SK-N-SH treated with all-trans-retinoic acid at 6 μM for 48 hours (cell line): ENCODE measurements at regions not wholly inside any gene's neighbourhood (a gene's known extent, or its start where the extent isn't known, plus 50 kb on each side); places are given as distances from the start of the nearest gene placed in this dataset.

Source experiments
- BACH2 ChIP-seq: fragments of 250-450 bp; sonication (Bioruptor Pico); IDR thresholded peaks from 2 replicates; pipeline ENCODE4 v1.9.0; 2021; ENCODE audit warnings: mild to moderate bottlenecking, borderline replicate concordance
- ISL1 ChIP-seq: fragments of 250-450 bp; sonication (Bioruptor Pico); IDR thresholded peaks from 2 replicates; pipeline ENCODE4 v2.1.2; 2022; ENCODE audit warnings: mild to moderate bottlenecking, moderate library complexity
- PATZ1 ChIP-seq: fragments of 250-450 bp; sonication (Bioruptor Pico); IDR thresholded peaks from 2 replicates; pipeline ENCODE4 v1.8.0; 2020; ENCODE audit warnings: mild to moderate bottlenecking, moderate library complexity, borderline replicate concordance
- TSHZ2 ChIP-seq: fragments of 250-450 bp; sonication (Bioruptor Pico); IDR thresholded peaks from 2 replicates; pipeline ENCODE4 v1.5.0; 2020; ENCODE audit warnings: mild to moderate bottlenecking, moderate library complexity
- ZFP3 ChIP-seq: fragments of 250-450 bp; sonication (Bioruptor Pico); IDR thresholded peaks from 2 replicates; pipeline ENCODE4 v1.5.0; 2020; ENCODE audit warnings: mild to moderate bottlenecking, moderate library complexity
- ZNF565 ChIP-seq: fragments of 450-650 bp; formaldehyde crosslinking; conservative IDR thresholded peaks from 2 replicates; pipeline ENCODE4 v1.5.0; 2020; ENCODE audit warnings: low read depth, mild to moderate bottlenecking, moderate library complexity

- TF ChIP-seq ISL1 (no peak), TSHZ2 (CRISPR knock-in tag) (no peak), ZNF565 (CRISPR knock-in tag) (no peak), PATZ1 (CRISPR knock-in tag) (no peak), BACH2 (CRISPR knock-in tag) (no peak), ZFP3 (CRISPR knock-in tag) (no peak)
Observed at GRCh38 chr13:79724348-79725103, 243.6 kb downstream of the NDFIP2 start.
